A549 (cell line): ENCODE measurements at regions not wholly inside any gene's neighbourhood (a gene's known extent, or its start where the extent isn't known, plus 50 kb on each side); places are given as distances from the start of the nearest gene placed in this dataset.

Experiments
- ATAC-seq, 2 experiments: fragments of 200-7000 bp in 1 of 2; fragments of >200 bp in 1 of 2; cut with Nextera tagmentation in 1 of 2; cut with Tn5 transposase in 1 of 2; 3 replicates each; pipeline versions ENCODE4 v1.8.0 to v1.9.1; 2018 to 2020; ENCODE audit warnings: mild to moderate bottlenecking in 1 of 2, moderate library complexity in 1 of 2
- CTCF ChIA-PET: fragments of 300-600 bp; sonication (Branson Sonifier 250); formaldehyde crosslinking; extraction: SDS; loops from one replicate; lab custom pipeline; 2021; ENCODE audit warnings: antibody characterized with exemption, inconsistent platforms; lab: Yijun Ruan, JAX
- POLR2A ChIA-PET: fragments of 350-600 bp; formaldehyde crosslinking; extraction: SDS; loops from one replicate; lab custom pipeline; 2021; ENCODE audit warnings: antibody characterized with exemption, inconsistent platforms; lab: Yijun Ruan, JAX
- DNase-seq, 2 experiments: peaks; one replicate each; pipeline versions ENCODE4 v3.0.0 to v3.0.0-alpha.2; 2011 to 2016; ENCODE audit warnings: low read depth in 1 of 2, low spot score in 1 of 2
- FAIRE-seq: peaks from 2 replicates; lab custom pipeline; 2011; peaks lifted over from hg19 to GRCh38; lab: Jason Lieb, UNC
- H3K27ac ChIP-seq, 2 experiments: fragments of >200 bp; sonication (Bioruptor Twin); formaldehyde crosslinking; 3 replicates each; pipeline ENCODE4 v1.5.1; 2016 to 2017
- H3K4me1 ChIP-seq: fragments of >200 bp; sonication (Bioruptor Twin); formaldehyde crosslinking; 3 replicates; pipeline ENCODE4 v1.6.1; 2016
- H3K4me2 ChIP-seq: fragments of >200 bp; sonication (Bioruptor Twin); formaldehyde crosslinking; 3 replicates; pipeline ENCODE4 v1.6.1; 2016
- H3K4me3 ChIP-seq: fragments of >200 bp; sonication (Bioruptor Twin); formaldehyde crosslinking; 3 replicates; pipeline ENCODE4 v1.5.1; 2016
- H3K9me3 ChIP-seq: fragments of >200 bp; sonication (Bioruptor Twin); formaldehyde crosslinking; 3 replicates; pipeline ENCODE4 v1.6.1; 2016
- CHD2 ChIP-seq: fragments of 150-350 bp; IDR thresholded peaks from 2 replicates; pipeline ENCODE4 v1.6.1; 2014; ENCODE audit warnings: low read length; ENCODE audit not compliant: partially characterized antibody
- E2F6 ChIP-seq: IDR thresholded peaks from 2 replicates; pipeline ENCODE4 v1.6.1; 2012; ENCODE audit warnings: low read depth, borderline replicate concordance
- EHF ChIP-seq: fragments of 250-450 bp; sonication (Bioruptor Pico); IDR thresholded peaks from 2 replicates; pipeline ENCODE4 v1.5.0; 2020; ENCODE audit warnings: mild to moderate bottlenecking
- ESRRA ChIP-seq: fragments of 150-350 bp; IDR thresholded peaks from 2 replicates; pipeline ENCODE4 v1.6.1; 2014; ENCODE audit warnings: mild to moderate bottlenecking, low read length, borderline replicate concordance
- FOSL2 ChIP-seq, 2 experiments: fragments of 450-650 bp in 1 of 2; fragments of >200 bp in 1 of 2; sonication (Bioruptor Twin) in 1 of 2; formaldehyde crosslinking; IDR thresholded peaks; 2 replicates each; pipeline versions ENCODE4 v1.5.0 to v1.6.1; 2016 to 2020; ENCODE audit warnings: mild to moderate bottlenecking in 1 of 2, moderate library complexity in 1 of 2
- FOXS1 ChIP-seq: fragments of 250-450 bp; sonication (Bioruptor Pico); IDR thresholded peaks from 2 replicates; pipeline ENCODE4 v1.5.0; 2020; ENCODE audit warnings: mild to moderate bottlenecking, moderate library complexity
- GATA3 ChIP-seq: IDR thresholded peaks from 2 replicates; pipeline ENCODE4 v1.6.1; 2012; ENCODE audit warnings: borderline replicate concordance
- HMGXB4 ChIP-seq: fragments of 250-450 bp; sonication (Bioruptor Pico); IDR thresholded peaks from 2 replicates; pipeline ENCODE4 v1.5.0; 2021; ENCODE audit warnings: mild to moderate bottlenecking, moderate library complexity, borderline replicate concordance
- KDM1A ChIP-seq: fragments of 200-600 bp; sonication (generic); IDR thresholded peaks from 2 replicates; pipeline ENCODE4 v1.6.1; 2016; ENCODE audit warnings: low read depth, mild to moderate bottlenecking
- MAZ ChIP-seq: fragments of 150-350 bp; IDR thresholded peaks from 2 replicates; pipeline ENCODE4 v1.6.1; 2014; ENCODE audit warnings: antibody characterized with exemption, low read depth, low read length, borderline replicate concordance
- NFE2L2 ChIP-seq: fragments of 150-350 bp; conservative IDR thresholded peaks from 2 replicates; pipeline ENCODE4 v1.6.1; 2014; ENCODE audit warnings: low read length
- NPAS2 ChIP-seq: fragments of 250-450 bp; sonication (Bioruptor Pico); IDR thresholded peaks from 2 replicates; pipeline ENCODE4 v1.8.0; 2022; ENCODE audit warnings: mild to moderate bottlenecking, moderate library complexity, borderline replicate concordance
- NR3C1 ChIP-seq: fragments of >200 bp; sonication (Bioruptor Twin); formaldehyde crosslinking; IDR thresholded peaks from 3 replicates; pipeline ENCODE4 v1.6.1; 2017
- POLR2A ChIP-seq: IDR thresholded peaks from 2 replicates; pipeline ENCODE4 v1.6.1; 2012; ENCODE audit warnings: mild to moderate bottlenecking, low read length
- POLR2AphosphoS2 ChIP-seq: conservative IDR thresholded peaks from 2 replicates; pipeline ENCODE4 v1.6.1; 2012; ENCODE audit warnings: low read length, improper control_type of control experiment, inconsistent platforms
- RAD21 ChIP-seq, 2 experiments: fragments of >200 bp in 1 of 2; sonication (Bioruptor Twin) in 1 of 2; formaldehyde crosslinking in 1 of 2; IDR thresholded peaks in 1 of 2; conservative IDR thresholded peaks in 1 of 2; 2 replicates in 1 of 2; 3 replicates in 1 of 2; pipeline ENCODE4 v1.6.1; 2012 to 2018; ENCODE audit warnings: inconsistent platforms in 1 of 2
- RFX5 ChIP-seq: fragments of 450-650 bp; IDR thresholded peaks from 2 replicates; pipeline ENCODE4 v1.7.1; 2014; ENCODE audit warnings: antibody characterized with exemption, mild to moderate bottlenecking, moderate library complexity
- RNF2 ChIP-seq: fragments of 200-600 bp; sonication (generic); IDR thresholded peaks from 2 replicates; pipeline ENCODE4 v1.6.1; 2016; ENCODE audit warnings: low read depth, mild to moderate bottlenecking, antibody characterized with exemption, moderate library complexity, borderline replicate concordance
- SMC3 ChIP-seq: fragments of >200 bp; sonication (Bioruptor Twin); formaldehyde crosslinking; IDR thresholded peaks from 3 replicates; pipeline ENCODE4 v1.6.1; 2018; ENCODE audit warnings: inconsistent platforms
- TP53 ChIP-seq: fragments of 250-450 bp; sonication (Bioruptor Pico); IDR thresholded peaks from 2 replicates; pipeline ENCODE4 v1.5.0; 2021; ENCODE audit warnings: mild to moderate bottlenecking, moderate library complexity
- ZFP36 ChIP-seq: fragments of 450-650 bp; IDR thresholded peaks from 2 replicates; pipeline ENCODE4 v1.6.1; 2014; ENCODE audit warnings: borderline replicate concordance; ENCODE audit not compliant: partially characterized antibody
- WGBS: methylation state at CpG from one replicate; pipeline ENCODE4 v1.1.6; 2017; ENCODE audit errors: missing lambda C conversion rate; 5-methylcytosine and 5-hydroxymethylcytosine counted together
- TF ChIP-seq, protein P1 (sequence below): fragments of >200 bp; sonication (Bioruptor Twin); formaldehyde crosslinking; IDR thresholded peaks from 3 replicates; pipeline ENCODE4 v1.6.1; 2016
- TF ChIP-seq, protein P2 (sequence below): fragments of 450-650 bp; IDR thresholded peaks from 2 replicates; pipeline ENCODE4 v1.6.1; 2014; ENCODE audit warnings: antibody characterized with exemption
- TF ChIP-seq, protein P3 (sequence below): IDR thresholded peaks from 2 replicates; pipeline ENCODE4 v1.6.1; 2012

DNA sequence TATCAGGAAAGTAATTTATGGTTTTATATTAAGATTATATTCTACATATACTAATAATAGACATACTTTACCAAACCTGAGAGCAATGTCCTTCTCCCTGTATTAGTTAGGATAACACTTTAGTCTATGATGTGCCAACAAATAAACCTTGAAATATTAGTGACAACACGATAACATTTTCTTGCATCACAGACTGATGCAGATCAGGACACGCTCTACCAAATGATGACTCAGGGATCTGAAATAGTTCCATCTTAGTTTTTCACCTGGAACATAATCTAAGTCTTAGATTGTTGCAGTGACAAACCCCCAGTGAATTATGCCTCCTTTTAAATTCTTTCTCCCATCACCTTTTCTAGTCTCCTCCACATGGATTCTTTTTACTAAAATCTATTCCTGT, 214.2 kb downstream of the CLCN4 start:
- ChIA-PET CTCF (no interaction called here), POLR2A (no interaction called here)
- no peak overlapping the region for H3K4me2 ChIP-seq
- TF ChIP-seq ESRRA: no peak
- TF ChIP-seq POLR2A: no peak
- TF ChIP-seq, all 56 proteins: peak for 0
- FAIRE-seq (no peak), DNase-seq (no peak), ATAC-seq (no peak)
- H3K4me1 ChIP-seq: no peaks in the 10 kb centered on the region
- no peak overlapping the region for H3K27ac ChIP-seq
- H3K9me3 ChIP-seq: 0 out of 3 replicates have a peak, but pooled peaks cover 4% of the 10 kb centered on the region
- no peak overlapping the region for H3K4me3 ChIP-seq
- WGBS: 59% methylated on average over 2 of the region's 2 CpGs

DNA sequence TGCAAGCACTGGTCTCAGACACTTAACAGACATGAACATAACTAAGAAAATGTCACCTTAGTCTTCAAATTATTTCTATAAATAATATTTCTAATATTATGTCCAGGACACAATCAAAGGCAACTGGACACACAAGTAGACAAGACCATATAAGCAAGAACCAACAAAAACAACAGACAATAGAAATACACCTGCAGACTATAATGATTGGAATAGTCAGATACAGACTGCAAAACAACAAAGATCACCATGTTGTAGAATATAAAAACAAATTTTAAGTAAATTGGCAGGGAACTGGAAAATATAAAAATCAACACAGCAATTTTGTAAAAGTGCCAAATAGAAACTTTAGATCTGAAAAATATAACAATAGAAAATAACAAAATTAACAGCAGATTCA, 220.7 kb downstream of the CLCN4 start:
- CTCF ChIA-PET: interaction anchor here (0.9 to 1.5 kb wide), 2 partner anchors 12 to 36 kb away, joined by 3 read pairs; no protein-coding TSS in a partner anchor
- no peak for ATAC-seq
- DNase-seq: no peak
- Histone ChIP-seq H3K4me1 (no peaks in the 10 kb centered on the region), H3K4me2 (no peak overlapping the region), H3K4me3 (no peak overlapping the region), H3K9me3 (peaks cover 14% of the 10 kb centered on the region), H3K27ac (no peak overlapping the region)
- POLR2A ChIA-PET: no interaction called here
- TF ChIP-seq RAD21 (conservative IDR thresholded peaks at IDR 0.05 in 1 of 2, IDR thresholded peaks at IDR 0.05 in 1 of 2) (no peak), EHF (no peak), NPAS2 (CRISPR knock-in tag) (no peak), RNF2 (no peak), SMC3 (no peak), POLR2AphosphoS2 (no peak), RFX5 (no peak)
- FAIRE-seq: no peak

DNA sequence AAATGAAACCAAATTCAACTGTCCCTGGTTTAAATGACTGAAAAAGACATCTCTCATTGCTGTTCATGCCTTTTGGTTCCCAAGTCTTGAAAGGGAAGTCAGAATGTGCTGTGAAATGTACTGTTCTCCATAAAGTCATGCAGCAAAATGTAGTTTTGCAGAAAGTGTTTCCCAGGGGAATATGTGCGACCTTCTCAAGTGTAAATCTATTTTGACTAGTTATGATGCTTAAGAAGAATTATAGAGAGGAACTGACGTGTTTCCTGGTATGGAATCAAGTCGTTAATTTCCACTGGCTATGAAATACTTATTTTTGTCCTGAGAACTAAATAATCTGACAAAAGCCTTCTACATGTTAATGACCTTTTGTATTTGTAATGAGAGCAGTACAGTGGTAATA, 223.1 kb downstream of the CLCN4 start:
- H3K4me3 ChIP-seq: no peak overlapping the region

DNA sequence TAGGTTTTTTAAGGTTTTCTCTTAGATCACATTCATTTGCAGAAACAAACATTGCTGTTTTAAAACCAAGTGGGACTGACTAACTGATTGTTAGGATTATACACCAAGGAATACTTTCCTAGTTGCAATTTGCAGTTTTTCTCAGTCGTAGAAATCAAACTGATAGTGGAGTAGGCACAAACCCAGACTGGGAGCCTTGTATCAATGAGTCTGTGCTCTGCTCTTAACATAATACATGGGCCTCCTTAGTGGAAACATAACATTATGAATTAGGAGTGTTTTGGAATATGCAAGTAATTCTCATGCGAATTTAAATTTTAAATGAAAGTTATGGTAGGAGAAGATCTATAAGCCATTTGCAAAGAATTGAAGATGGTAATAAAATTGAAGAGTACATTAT, 223.5 kb downstream of the CLCN4 start:
- no peak overlapping the region for H3K4me3 ChIP-seq
- TF ChIP-seq HMGXB4: no peak
- no peak for TF ChIP-seq NR3C1
- no peak for TF ChIP-seq NFE2L2
- no peak for TF ChIP-seq RNF2
- TF ChIP-seq SMC3: no peak
- TF ChIP-seq, protein P1, sequence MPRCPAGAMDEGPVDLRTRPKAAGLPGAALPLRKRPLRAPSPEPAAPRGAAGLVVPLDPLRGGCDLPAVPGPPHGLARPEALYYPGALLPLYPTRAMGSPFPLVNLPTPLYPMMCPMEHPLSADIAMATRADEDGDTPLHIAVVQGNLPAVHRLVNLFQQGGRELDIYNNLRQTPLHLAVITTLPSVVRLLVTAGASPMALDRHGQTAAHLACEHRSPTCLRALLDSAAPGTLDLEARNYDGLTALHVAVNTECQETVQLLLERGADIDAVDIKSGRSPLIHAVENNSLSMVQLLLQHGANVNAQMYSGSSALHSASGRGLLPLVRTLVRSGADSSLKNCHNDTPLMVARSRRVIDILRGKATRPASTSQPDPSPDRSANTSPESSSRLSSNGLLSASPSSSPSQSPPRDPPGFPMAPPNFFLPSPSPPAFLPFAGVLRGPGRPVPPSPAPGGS: no peak
- TF ChIP-seq KDM1A: no peak
- no peak for TF ChIP-seq E2F6
- TF ChIP-seq CHD2: no peak
- TF ChIP-seq, protein P2, sequence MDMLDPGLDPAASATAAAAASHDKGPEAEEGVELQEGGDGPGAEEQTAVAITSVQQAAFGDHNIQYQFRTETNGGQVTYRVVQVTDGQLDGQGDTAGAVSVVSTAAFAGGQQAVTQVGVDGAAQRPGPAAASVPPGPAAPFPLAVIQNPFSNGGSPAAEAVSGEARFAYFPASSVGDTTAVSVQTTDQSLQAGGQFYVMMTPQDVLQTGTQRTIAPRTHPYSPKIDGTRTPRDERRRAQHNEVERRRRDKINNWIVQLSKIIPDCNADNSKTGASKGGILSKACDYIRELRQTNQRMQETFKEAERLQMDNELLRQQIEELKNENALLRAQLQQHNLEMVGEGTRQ: no peak
- TF ChIP-seq, protein P3, sequence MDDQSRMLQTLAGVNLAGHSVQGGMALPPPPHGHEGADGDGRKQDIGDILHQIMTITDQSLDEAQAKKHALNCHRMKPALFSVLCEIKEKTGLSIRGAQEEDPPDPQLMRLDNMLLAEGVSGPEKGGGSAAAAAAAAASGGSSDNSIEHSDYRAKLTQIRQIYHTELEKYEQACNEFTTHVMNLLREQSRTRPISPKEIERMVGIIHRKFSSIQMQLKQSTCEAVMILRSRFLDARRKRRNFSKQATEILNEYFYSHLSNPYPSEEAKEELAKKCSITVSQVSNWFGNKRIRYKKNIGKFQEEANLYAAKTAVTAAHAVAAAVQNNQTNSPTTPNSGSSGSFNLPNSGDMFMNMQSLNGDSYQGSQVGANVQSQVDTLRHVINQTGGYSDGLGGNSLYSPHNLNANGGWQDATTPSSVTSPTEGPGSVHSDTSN: no peak
- no peak for TF ChIP-seq GATA3
- TF ChIP-seq ZFP36: no peak
- no peak for TF ChIP-seq EHF
- no peak for TF ChIP-seq FOSL2 (IDR thresholded peaks at IDR 0.05)
- TF ChIP-seq FOSL2 (CRISPR knock-in tag; IDR thresholded peaks at IDR 0.05): no peak
- TF ChIP-seq MAZ: no peak
- TF ChIP-seq, all 56 proteins: peak for 0
- Histone ChIP-seq H3K4me2 (no peak overlapping the region), H3K27ac (no peak overlapping the region), H3K9me3 (peaks cover 14% of the 10 kb centered on the region), H3K4me1 (no peaks in the 10 kb centered on the region)
- 67% methylated on average over 2 of the region's 2 CpGs for WGBS
- no peak for DNase-seq
- CTCF ChIA-PET: no interaction called here
- ATAC-seq: no peak
- POLR2A ChIA-PET: no interaction called here
- FAIRE-seq: no peak

More for the DNA sequence above, 223.1 kb downstream of the CLCN4 start:
- ChIA-PET POLR2A (no interaction called here), CTCF (interaction anchor here (1.2 kb wide), 1 partner anchor 190 kb away, joined by 3 read pairs; no protein-coding TSS in a partner anchor)
- no peak overlapping the region for H3K27ac ChIP-seq
- no peak for TF ChIP-seq FOXS1 (CRISPR knock-in tag)
- TF ChIP-seq CHD2: no peak
- TF ChIP-seq TP53: no peak
- TF ChIP-seq POLR2A: no peak
- DNase-seq (no peak), ATAC-seq (no peak), FAIRE-seq (peak; percentile 89)
- peaks cover 14% of the 10 kb centered on the region for H3K9me3 ChIP-seq
- no peak overlapping the region for H3K4me2 ChIP-seq
- 61% methylated on average over 3 of the region's 3 CpGs for WGBS
- H3K4me1 ChIP-seq: no peaks in the 10 kb centered on the region
